Adrenal gland (tissue), 5 donors: ENCODE measurements at regions not wholly inside any gene's neighbourhood (a gene's known extent, or its start where the extent isn't known, plus 50 kb on each side); places are given as distances from the start of the nearest gene placed in this dataset.

Source experiments
- POLR2A ChIP-seq, 2 donors: fragments of 450-650 bp; IDR thresholded peaks; one replicate each; pipeline ENCODE4 v1.6.1; 2017; ENCODE audit warnings: antibody characterized with exemption in 2 of 2, mild to moderate bottlenecking in 2 of 2, moderate library complexity in 1 of 2
- TF ChIP-seq, protein P1 (sequence below), 6 experiments: fragments of 450-650 bp in 4 of 6; fragments of 200-600 bp in 2 of 6; sonication (generic) in 1 of 6; IDR thresholded peaks; 1 replicate in 5 of 6; 2 replicates in 1 of 6; pipeline versions ENCODE4 v1.5.1 to v1.8.0; 2016 to 2021; ENCODE audit warnings: antibody characterized with exemption in 6 of 6, mild to moderate bottlenecking in 2 of 6, moderate library complexity in 1 of 6
- donor health status: DM: no; HTN: no; CAD: no.

GRCh38 chr3:99523431-99524127 lies 114.8 kb upstream of the COL8A1 start:
- TF ChIP-seq, protein P1, sequence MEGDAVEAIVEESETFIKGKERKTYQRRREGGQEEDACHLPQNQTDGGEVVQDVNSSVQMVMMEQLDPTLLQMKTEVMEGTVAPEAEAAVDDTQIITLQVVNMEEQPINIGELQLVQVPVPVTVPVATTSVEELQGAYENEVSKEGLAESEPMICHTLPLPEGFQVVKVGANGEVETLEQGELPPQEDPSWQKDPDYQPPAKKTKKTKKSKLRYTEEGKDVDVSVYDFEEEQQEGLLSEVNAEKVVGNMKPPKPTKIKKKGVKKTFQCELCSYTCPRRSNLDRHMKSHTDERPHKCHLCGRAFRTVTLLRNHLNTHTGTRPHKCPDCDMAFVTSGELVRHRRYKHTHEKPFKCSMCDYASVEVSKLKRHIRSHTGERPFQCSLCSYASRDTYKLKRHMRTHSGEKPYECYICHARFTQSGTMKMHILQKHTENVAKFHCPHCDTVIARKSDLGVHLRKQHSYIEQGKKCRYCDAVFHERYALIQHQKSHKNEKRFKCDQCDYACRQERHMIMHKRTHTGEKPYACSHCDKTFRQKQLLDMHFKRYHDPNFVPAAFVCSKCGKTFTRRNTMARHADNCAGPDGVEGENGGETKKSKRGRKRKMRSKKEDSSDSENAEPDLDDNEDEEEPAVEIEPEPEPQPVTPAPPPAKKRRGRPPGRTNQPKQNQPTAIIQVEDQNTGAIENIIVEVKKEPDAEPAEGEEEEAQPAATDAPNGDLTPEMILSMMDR (IDR thresholded peaks at IDR 0.05): no peak
- TF ChIP-seq POLR2A (IDR thresholded peaks at IDR 0.05): no peak
